COLO668 (cell line): ENCODE measurements at regions not wholly inside any gene's neighbourhood (a gene's known extent, or its start where the extent isn't known, plus 50 kb on each side); places are given as distances from the start of the nearest gene placed in this dataset.

ENCODE experiments used
- DNase-seq: peaks from one replicate; lab custom pipeline; 2025; ENCODE audit not compliant: unreplicated experiment; lab: John Stamatoyannopoulos, UW

DNA sequence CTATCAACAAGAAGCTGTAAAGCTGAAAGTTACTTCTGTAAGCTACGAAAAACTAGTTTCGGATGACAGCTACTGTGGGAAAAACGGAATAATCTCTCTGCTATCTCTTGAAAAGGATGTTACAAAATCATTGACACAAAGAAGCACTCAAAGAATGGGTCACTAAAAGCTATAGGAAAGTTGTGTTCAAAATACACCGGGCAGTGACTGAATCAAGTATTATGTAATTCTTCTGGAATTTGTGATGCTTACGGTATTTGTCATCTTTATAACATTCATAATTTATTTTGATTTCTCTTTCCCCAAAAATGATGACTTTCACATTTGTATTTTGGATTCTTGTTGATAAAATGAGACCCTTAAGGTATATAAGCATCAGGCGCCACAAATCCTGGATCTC, 112.1 kb upstream of the KLF6 start:
- no peak for DNase-seq

DNA sequence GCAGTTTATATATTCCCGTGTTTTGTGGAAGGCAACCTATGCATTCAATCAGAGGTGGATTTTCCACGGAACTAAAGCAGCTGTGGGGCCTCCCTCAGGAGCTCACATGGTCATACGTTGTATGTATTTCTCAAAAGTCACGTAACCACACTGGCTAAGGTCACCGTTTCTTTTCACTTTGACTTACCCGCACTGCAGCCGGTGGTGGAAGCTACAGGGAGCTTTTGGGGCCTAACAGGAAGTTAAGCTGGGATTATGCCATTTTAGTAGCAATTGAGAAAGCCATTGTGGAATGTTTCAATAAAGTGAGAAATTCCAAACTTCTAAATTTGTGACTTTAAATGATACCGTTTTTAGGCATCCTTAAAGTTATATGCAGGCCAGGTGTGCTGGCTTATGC, 111.2 kb upstream of the KLF6 start:
- no peak for DNase-seq

DNA sequence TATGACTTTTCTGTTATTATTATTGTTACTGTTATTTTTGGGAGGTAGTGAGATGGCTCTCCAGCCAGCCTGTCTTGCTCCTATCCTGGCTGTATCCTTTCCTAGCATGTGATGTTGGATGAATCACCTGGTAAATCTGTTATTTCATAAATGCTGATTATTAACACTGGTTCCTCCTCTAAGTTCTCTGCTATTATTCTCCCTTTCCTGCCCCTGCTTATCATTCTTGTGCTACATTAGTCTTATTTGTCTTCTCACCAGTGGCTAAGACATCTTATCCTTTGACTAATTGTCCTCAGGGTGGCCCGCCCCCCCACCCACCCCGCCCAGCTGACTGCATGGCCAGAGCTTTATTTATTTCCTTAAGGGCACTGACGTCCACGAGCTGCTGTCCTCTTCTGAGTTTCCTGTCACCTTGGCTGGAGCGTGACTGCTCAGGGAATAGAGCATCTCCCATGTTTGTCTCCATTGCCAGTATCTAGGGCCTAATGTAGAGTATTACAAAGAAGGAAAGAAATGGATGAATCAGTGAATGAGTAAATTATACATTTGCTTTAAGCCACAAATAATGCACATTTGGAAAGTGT, 110.1 kb upstream of the KLF6 start:
- DNase-seq: no peak

DNA sequence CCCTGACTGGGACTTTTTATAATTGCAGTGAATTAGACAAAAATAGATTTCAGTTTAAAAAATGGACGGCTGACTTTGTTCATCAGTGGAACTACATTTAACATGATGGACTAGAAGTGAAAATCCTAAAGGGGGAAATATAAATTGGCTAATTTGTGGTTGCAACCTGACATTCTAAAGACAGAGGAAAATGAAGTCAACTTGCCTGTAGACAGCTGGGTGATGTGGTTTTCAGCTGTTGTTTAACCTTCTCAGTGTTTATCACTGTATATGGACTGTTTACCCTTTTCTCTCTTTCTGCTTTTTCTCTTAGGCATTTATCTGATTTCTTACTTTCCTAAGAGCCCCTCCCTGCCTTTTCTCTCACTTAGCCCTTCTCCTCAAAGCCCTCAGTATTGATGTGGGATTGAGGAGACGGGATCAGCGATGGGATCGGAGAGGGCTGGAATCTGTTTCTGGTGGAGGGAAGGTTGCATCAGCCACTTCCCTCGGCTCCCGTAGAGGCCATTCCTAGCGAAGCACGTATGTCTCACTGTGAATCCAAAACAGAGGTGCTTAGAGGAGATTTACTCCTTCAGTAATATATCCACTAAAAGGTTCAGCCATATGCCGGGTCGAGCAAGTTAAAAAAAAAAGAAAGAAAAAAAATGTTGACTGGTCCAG, 109.0 kb upstream of the KLF6 start:
- no peak for DNase-seq

DNA sequence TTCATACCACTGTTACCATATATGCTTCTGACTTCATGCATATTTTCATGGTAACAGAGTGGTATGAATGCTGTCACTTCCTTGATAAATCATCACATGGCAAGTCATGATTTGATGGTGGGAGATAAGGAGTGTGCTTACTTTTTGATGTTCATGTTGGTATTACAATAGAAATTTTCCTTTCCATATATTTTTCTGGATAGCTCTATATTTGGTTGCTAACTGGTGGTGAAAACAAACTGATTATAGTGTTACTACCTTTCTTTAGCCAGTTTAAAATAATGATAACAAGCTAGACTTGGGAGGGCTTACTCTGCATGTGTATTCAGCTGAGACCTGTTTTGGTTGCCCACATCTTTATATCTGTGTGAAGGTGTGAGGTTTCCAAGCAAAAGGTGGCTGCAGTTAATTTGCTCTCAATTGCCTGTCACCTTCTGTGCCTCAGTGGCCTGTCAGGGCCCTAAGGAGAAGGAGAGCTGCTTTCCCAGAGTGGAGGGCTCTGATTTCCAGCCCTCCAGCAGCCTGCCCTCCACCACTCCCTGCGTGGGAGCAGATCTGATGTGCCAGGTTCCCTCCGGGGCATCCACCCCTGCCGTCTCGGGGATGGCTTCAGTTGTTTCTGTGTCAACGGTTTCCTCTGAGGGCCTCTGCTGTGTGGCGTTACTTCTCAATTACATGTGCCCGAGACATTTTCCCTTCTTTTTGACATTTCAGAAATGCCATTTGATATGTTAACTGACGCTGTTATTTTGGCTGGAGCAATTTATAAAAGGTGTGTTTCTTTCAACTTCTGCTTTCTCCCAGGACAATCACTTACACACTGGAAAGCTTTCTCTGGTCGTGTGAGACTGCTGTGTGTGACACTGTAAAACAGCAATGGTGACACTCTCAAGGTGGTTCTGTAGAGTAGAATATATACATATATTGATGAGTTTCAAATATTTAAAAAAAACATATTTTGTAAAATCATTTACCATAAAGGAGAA, 107.7 kb upstream of the KLF6 start:
- DNase-seq: no peak

DNA sequence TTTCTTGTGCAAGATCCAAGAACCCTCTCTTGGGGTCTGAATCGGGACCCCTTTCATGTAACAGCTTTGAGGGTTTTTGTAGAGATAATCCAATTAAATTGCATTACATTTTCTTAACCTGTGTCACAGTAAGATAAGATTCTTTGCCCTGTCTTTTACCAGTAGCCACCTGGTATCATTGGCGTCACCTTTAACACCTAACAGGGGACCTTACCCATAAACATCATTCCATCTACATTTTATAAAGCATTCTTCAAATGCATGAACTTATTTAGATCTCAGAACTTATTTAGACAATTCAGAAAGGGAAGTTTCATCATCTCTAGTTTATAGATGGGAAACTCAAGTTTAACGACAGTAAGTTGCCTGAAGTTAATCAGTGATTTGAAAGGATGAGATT, 106.4 kb upstream of the KLF6 start:
- no peak for DNase-seq

DNA sequence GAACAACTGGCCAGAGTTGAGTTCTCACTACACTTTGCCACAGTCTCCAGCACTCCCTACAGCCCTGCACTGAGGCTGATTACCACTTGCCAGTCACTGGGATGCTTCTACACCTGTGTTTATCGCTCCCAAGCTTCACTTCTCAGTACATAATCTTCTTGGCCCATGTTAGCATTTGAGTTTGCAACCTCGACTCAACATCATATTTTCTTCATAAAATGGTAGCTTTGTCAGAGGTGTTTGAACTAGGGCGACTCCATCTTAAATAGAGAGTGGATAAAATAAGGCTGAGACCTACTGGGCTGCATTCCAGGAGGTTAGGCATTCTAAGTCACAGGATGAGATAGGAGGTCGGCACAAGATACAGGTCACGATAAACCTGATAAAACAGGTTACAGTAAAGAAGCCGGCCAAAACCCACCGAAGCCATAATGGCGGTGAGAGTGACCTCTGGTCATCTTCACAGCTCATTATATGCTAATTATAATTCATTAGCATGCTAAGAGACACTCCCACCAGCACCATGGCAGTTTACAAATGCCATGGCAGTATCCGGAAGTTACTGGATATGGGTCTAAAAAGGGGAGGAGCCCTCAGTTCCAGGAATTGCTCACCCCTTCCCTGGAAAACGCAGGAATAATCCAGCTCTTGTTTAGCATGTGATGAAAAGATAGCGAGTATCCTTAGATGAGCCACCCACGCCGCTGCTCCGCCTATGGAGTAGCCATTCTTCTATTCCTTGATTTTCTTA, 105.8 kb upstream of the KLF6 start:
- no peak for DNase-seq

DNA sequence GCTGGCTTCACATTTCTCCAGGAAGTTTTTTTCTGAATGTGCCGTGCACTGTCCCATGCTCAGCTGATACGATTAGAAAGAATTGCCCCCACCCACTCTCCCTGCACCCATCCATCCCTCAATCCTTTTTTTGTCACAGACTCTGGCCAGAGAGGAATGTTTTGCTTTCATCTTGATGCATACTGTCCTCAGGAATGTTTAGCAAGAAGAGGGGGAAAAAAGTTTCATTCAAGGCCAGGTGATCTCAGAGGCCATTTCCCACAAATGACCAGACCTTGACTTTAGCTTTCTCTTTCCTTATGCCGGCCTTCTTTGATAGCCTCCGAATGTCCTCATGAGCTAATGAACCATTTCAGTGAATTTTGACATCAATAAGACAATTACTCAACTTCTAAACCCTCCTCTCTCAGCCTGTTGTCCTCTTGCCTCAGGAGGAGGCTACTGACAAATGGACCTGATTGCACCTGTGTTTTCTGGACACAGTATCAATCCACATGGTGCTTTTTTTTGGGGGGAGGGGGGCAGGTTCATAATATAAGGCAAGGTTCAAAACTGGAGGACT, 105.0 kb upstream of the KLF6 start:
- no peak for DNase-seq

DNA sequence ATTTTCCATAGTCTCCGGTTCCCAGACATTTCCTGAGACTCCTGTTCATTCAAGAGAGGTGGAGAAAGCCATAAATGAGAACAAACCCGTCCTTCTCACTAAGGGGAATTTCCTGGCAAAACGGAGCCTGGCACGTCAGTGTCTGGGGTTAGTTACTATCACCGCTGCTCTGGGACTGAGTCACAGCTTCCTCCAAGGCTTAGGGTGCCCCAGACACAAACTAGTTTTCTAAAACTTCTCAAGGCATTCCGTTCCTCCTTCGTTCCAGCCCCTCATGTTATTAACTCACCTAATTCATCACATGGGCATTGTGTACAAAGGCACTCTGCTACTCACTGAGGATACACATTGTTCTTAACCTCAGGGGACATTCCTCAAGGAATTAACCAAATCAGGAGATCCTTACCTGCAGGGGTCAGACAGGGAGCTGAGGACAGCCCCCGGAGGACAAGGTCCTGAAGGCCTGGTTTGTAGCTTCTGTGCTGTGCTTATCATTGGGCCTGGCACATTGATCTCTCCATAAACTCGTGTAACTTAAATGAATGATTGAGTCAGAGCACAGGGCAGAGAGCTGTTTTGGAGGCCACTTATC, 103.0 kb upstream of the KLF6 start:
- DNase-seq: no peak

DNA sequence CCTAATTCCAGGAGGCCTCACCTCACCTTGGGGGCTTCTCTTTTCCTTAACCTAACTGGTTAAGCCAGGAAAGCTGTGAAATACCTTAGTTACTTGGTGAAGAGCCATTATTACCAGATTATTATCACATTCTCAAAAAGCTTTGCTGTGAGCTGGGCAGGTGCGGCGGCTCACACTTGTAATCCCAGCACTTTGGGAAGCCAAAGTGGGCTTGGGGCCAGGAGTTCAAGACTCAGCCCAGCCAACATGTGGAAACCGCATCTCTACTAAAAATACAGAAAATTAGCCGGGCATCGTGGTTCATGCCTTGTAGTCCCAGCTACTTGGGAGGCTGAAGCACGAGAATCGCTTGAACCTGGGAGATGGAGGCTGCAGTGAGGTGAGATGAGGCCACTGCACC, 102.4 kb upstream of the KLF6 start:
- no peak for DNase-seq

DNA sequence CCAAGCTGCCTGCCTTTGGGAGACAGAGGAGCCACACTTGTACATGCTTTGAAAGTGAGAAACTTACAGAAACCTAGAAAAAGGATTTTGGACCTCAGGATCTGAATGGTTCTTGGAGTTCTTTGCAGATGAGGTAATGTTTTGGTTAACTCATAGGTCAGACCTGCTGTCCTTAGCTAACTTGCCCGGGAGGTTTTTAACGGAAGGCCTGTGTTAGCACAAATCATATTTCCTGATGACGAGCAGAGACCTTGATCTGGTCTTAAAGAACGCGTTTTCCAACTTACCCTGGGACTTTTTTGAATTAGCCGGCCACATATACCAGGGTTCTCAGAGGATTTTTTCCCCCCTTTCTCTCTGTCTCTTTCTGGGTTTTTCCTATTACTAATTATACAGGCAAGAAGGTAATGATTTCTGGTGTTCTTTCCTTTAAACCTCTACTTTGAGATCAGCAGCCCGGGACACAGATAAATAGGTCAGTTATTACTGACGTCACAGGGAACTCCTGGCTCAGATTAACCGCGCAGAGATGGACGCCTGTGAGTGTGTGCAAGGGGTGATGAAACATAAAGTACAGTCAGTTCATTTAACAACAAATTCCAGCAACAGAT, 101.7 kb upstream of the KLF6 start:
- DNase-seq: no peak

DNA sequence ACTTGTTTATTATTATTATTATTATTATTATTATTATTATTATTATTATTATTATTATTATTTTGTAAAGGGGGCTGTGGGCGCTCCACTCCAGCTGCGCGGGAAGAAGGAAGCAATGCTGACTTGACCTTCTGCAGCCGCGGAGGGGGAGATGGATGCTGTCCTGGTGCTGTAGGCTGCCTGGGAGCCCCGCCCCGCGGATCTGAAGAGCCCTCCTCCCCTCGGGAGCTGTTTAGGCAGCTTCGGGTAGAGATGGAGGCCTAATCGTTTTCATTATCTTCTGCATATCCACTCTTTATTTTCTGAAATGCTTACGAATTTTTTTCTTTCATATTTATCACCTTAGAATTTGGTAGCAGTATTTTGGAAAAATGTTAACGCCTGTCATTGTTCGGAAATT, 101.2 kb upstream of the KLF6 start:
- DNase-seq: no peak

DNA sequence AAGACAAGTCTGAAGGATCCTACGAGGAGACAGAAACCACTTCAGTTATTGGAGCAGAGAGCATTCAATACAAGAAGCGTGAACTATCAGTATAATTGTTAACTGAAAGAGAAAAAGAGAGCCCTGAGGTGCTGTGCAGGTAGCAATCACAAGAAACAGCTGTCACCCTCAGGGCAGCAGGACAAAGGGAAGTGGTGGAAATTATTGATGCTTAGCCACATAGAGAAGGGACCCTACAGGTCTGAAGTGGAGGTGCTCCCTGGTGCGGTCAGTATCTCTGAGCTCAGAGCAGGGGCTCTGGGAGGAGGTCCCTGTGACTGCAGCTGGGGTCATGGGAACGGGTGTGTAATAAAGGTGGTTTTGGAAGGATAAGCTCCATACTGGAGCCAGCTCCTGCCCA, 97.8 kb upstream of the KLF6 start:
- no peak for DNase-seq

DNA sequence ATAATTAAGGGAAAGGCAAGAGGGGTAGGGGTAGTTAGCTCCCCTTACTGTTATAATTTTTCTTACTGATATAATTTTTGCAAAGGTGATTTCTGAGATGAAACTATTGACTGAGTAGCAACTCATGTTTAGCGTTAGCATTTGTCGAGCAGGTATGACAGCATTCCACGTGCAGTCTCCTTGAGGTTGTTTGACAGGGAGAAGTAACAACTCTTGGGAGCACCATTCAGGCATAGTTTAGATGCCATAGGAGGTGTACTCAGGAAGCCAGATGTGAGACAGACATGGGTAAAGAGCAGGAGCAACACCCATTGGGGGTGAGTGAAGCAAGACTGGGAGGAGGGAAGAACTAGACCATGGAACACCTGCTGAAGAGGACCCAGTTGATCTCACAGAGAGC, 96.6 kb upstream of the KLF6 start:
- no peak for DNase-seq

DNA sequence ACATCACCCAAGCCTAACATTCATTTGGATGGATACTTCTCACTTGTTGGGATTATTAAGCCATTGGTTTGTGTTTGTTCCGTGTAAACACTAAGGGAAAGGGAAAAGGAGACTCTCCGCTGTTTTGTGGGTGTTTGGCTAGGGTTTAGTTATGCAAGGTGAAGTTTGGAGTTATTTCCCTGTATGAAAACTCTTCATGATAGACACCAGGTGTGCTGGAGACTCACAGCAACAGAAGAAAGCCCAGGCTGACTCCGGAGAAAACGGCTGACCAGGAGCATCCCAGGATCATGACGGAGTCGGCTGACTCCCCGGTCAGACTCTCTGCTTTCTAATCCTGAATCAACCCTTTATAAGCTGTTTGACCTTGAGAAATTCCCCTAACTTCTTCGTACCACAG, 94.1 kb upstream of the KLF6 start:
- DNase-seq: peak; percentile 21

DNA sequence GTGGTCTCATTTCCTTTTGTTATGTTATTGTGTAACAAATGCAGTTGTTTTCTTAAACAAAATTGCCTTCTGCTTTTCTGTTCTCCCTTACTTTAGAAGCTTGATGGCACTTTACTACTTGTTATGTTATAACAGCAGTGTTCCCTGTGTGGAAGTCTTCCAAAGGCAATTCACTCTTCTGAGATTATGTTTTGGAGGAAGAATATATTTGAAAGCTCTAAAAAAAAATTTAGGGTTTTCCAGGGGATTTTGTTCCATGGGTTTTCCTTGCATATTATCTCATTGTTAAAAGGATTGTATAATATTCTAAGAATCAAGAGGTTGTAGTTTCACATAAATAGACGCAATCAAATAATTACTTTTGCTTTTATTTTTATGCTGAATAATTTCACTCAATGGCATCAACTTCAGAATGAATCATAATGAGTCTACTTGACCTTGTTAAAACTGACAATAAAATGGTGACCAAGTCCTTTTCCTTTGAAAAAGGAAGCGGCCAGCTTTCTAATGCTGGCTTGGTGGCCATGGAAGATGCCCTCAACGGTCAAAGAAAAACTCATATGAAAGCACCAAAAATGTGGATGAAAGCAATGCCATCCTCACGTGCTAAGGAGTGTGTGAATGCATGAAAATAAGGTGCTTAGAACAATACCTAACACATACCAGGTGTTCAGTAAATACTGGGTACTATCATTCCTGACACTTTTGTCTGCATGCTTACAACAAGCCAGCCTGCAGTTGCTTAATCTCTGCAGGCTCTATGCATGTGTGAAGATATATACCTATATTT, 92.4 kb upstream of the KLF6 start:
- DNase-seq: no peak

DNA sequence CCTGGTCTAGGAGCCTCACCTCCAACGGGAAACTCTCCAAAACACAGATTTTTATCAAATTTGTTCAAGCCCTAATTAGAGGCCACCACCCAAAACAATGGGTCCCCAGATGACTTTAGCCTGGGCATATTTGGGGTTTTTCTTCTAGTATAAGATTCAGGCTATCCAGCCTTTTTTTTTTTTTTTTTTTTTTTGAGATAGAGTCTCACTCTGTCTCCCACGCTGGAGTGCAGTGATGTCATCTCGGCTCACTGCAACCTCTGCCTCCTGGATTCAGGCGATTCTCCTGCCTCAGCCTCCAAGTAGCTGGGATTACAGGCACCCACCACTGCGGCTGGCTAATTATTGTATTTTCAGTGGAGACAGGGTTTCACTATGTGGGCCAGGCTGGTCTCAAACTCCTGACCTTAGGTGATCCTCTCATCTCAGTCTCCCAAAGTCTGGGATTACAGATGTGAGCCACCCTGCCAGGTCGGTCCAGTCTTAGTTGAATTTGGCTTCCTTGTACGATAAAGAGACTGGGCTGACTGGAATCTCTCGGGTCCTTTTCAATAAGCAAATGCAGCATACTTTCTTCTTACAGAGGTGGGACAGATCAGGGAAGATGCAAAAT, 91.4 kb upstream of the KLF6 start:
- no peak for DNase-seq

DNA sequence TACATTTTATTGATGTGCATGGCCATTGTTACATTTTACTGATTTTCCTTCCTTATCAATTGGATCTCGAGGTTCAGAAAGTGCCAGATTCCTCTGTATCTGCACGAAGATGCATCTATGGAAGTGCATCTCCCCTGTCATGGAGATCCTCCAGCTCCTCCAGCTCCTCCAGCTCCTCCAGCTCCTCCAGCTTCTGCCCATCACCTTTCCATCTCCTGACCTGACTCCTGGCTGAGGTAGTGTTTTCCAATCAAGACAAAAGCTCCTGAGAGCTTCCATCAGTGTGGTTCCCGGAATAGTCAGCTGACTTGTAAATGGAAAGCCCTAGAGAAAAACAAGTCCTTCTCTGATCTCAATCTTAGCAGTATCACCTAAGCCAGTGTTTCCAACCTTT, 90.8 kb upstream of the KLF6 start:
- no peak for DNase-seq
